ENCODE measurements at regions not wholly inside any gene's neighbourhood (a gene's known extent, or its start where the extent isn't known, plus 50 kb on each side); places are given as distances from the start of the nearest gene placed in this dataset.

GRCh38 chr7:41449694-41450093 lies 253.2 kb downstream of the INHBA start:
- H4K20me1 ChIP-seq (ENCODE audit: control insufficient read depth, insufficient read depth, low read length, poor library complexity, severe bottlenecking) = no peaks in the 10 kb centered on the region
- no peaks in the 10 kb centered on the region for H3K4me1 ChIP-seq (ENCODE audit: control insufficient read depth in 2 of 2, insufficient read depth in 2 of 2, low read length in 2 of 2)
- H3K9ac ChIP-seq (ENCODE audit: low read length) = no peak overlapping the region
- ChIA-PET POLR2A (no interaction called here), CTCF (no interaction called here)
- no peaks in the 10 kb centered on the region for H3K9me3 ChIP-seq (ENCODE audit: control extremely low read depth in 1 of 3, control insufficient read depth in 2 of 3, insufficient read depth in 1 of 3, low read length in 2 of 3)
- H3K4me1 Mint-ChIP-seq = no peaks in the 10 kb centered on the region
- H3K4me3 Mint-ChIP-seq = no peak overlapping the region
- H3K27me3 ChIP-seq (replicated peaks in 1 of 4; ENCODE audit: control extremely low read depth in 1 of 4, control insufficient read depth in 3 of 4, insufficient read depth in 4 of 4, low read length in 3 of 4) = no peaks in the 10 kb centered on the region
- H3K36me3 ChIP-seq (replicated peaks in 1 of 2; ENCODE audit: control extremely low read depth in 1 of 2, control insufficient read depth in 1 of 2, extremely low read depth in 1 of 2, insufficient read depth in 2 of 2, low read length in 1 of 2) = no peaks in the 10 kb centered on the region
- H3K27ac ChIP-seq (ENCODE audit: low read length in 2 of 2) = no peak overlapping the region
- peaks cover 9% of the 10 kb centered on the region for H3K27me3 Mint-ChIP-seq
- peaks cover 2% of the 10 kb centered on the region for H3K9me3 Mint-ChIP-seq (ENCODE audit: insufficient read depth)
- H2AFZ ChIP-seq (ENCODE audit: insufficient read depth, low read depth, low read length, poor library complexity, severe bottlenecking) = no peak overlapping the region
- no peak overlapping the region for H3K4me2 ChIP-seq (replicated peaks; ENCODE audit: low read depth, low read length, poor library complexity, severe bottlenecking)
- intact Hi-C loops (cut with micrococcal nuclease) = no loop called here
- no peak overlapping the region for H3K4me3 ChIP-seq (ENCODE audit: control extremely low read depth in 1 of 5, extremely low read depth in 1 of 5, insufficient read depth in 1 of 5, low read depth in 2 of 5, low read length in 4 of 5)
- no peak overlapping the region for H3K27ac Mint-ChIP-seq
- TF ChIP-seq CTCF (IDR thresholded peaks at IDR 0.05) = no peak
- no peak for TF ChIP-seq EZH2 (IDR thresholded peaks at IDR 0.05; ENCODE audit: borderline replicate concordance, insufficient read depth, low read depth, low read length, poor library complexity, severe bottlenecking)
- no peak for DNase-seq
- no peaks in the 10 kb centered on the region for H3K79me2 ChIP-seq (ENCODE audit: control insufficient read depth, insufficient read depth, low read length)
- ATAC-seq (ENCODE audit: low read depth) = no peak
- WGBS (ENCODE audit: insufficient coverage) = 90% methylated on average over 2 of the region's 5 CpGs

GRCh38 chr7:41449286-41449685 lies 253.6 kb downstream of the INHBA start:
- Mint-ChIP-seq H3K27ac (no peak overlapping the region), H3K27me3 (peaks cover 9% of the 10 kb centered on the region), H3K4me3 (no peak overlapping the region), H3K9me3 (ENCODE audit: insufficient read depth) (peaks cover 2% of the 10 kb centered on the region), H3K4me1 (no peaks in the 10 kb centered on the region)
- DNase-seq (no peak), ATAC-seq (ENCODE audit: low read depth) (no peak)
- H4K20me1 ChIP-seq (ENCODE audit: control insufficient read depth, insufficient read depth, low read length, poor library complexity, severe bottlenecking) = no peaks in the 10 kb centered on the region
- ChIA-PET CTCF (no interaction called here), POLR2A (no interaction called here)
- H3K4me2 ChIP-seq (replicated peaks; ENCODE audit: low read depth, low read length, poor library complexity, severe bottlenecking) = no peak overlapping the region
- no peaks in the 10 kb centered on the region for H3K79me2 ChIP-seq (ENCODE audit: control insufficient read depth, insufficient read depth, low read length)
- intact Hi-C loops (cut with micrococcal nuclease) = no loop called here
- TF ChIP-seq CTCF (IDR thresholded peaks at IDR 0.05) = no peak
- no peak for TF ChIP-seq EZH2 (IDR thresholded peaks at IDR 0.05; ENCODE audit: borderline replicate concordance, insufficient read depth, low read depth, low read length, poor library complexity, severe bottlenecking)
- H3K36me3 ChIP-seq (replicated peaks in 1 of 2; ENCODE audit: control extremely low read depth in 1 of 2, control insufficient read depth in 1 of 2, extremely low read depth in 1 of 2, insufficient read depth in 2 of 2, low read length in 1 of 2) = no peaks in the 10 kb centered on the region
- no peaks in the 10 kb centered on the region for H3K4me1 ChIP-seq (ENCODE audit: control insufficient read depth in 2 of 2, insufficient read depth in 2 of 2, low read length in 2 of 2)
- no peaks in the 10 kb centered on the region for H3K9me3 ChIP-seq (ENCODE audit: control extremely low read depth in 1 of 3, control insufficient read depth in 2 of 3, insufficient read depth in 1 of 3, low read length in 2 of 3)
- WGBS (ENCODE audit: insufficient coverage) = 79% methylated on average over 2 of the region's 3 CpGs
- H3K27me3 ChIP-seq (replicated peaks in 1 of 4; ENCODE audit: control extremely low read depth in 1 of 4, control insufficient read depth in 3 of 4, insufficient read depth in 4 of 4, low read length in 3 of 4) = no peaks in the 10 kb centered on the region
- no peak overlapping the region for H3K27ac ChIP-seq (ENCODE audit: low read length in 2 of 2)
- no peak overlapping the region for H3K9ac ChIP-seq (ENCODE audit: low read length)
- no peak overlapping the region for H3K4me3 ChIP-seq (ENCODE audit: control extremely low read depth in 1 of 5, extremely low read depth in 1 of 5, insufficient read depth in 1 of 5, low read depth in 2 of 5, low read length in 4 of 5)
- no peak overlapping the region for H2AFZ ChIP-seq (ENCODE audit: insufficient read depth, low read depth, low read length, poor library complexity, severe bottlenecking)
